Hepatocyte (in vitro differentiated cells): ENCODE measurements at regions not wholly inside any gene's neighbourhood (a gene's known extent, or its start where the extent isn't known, plus 50 kb on each side); places are given as distances from the start of the nearest gene placed in this dataset.
A peak's percentile ranks its signal among the peaks of the same experiment; 100 is the strongest.

Source experiments
- DNase-seq: peaks from one replicate; pipeline ENCODE4 v3.0.0-alpha.2; 2016; ENCODE audit warnings: low spot score
- H2AFZ ChIP-seq: fragments of 200-600 bp; sonication (generic); 2 replicates; pipeline ENCODE4 v1.6.0; 2016; ENCODE audit warnings: antibody characterized with exemption, mild to moderate bottlenecking
- H3K27ac ChIP-seq: fragments of 200-600 bp; sonication (generic); 2 replicates; pipeline ENCODE4 v1.5.1; 2016; ENCODE audit warnings: mild to moderate bottlenecking
- H3K27me3 ChIP-seq: fragments of 200-600 bp; sonication (generic); 2 replicates; pipeline ENCODE4 v1.6.1; 2016
- H3K36me3 ChIP-seq: fragments of 200-600 bp; sonication (generic); replicated peaks from 2 replicates; pipeline ENCODE4 v1.5.1; 2016; ENCODE audit warnings: low read depth; ENCODE audit not compliant: insufficient read depth
- H3K4me1 ChIP-seq: fragments of 200-600 bp; sonication (generic); 2 replicates; pipeline ENCODE4 v1.5.1; 2016; ENCODE audit warnings: mild to moderate bottlenecking, moderate library complexity; ENCODE audit not compliant: insufficient read depth
- H3K4me2 ChIP-seq: fragments of 200-600 bp; sonication (generic); 2 replicates; pipeline ENCODE4 v1.6.0; 2016
- H3K4me3 ChIP-seq: fragments of 200-600 bp; sonication (generic); 2 replicates; pipeline ENCODE4 v1.5.1; 2016; ENCODE audit warnings: mild to moderate bottlenecking
- H3K79me2 ChIP-seq: fragments of 200-600 bp; sonication (generic); 2 replicates; pipeline ENCODE4 v1.6.0; 2017; ENCODE audit warnings: mild to moderate bottlenecking
- H3K9me2 ChIP-seq: fragments of 200-600 bp; sonication (generic); replicated peaks from 2 replicates; pipeline ENCODE4 v1.6.0; 2017; ENCODE audit warnings: mild to moderate bottlenecking; ENCODE audit not compliant: insufficient read depth
- H3K9me3 ChIP-seq: fragments of 200-600 bp; sonication (generic); 2 replicates; pipeline ENCODE4 v1.5.1; 2016; ENCODE audit warnings: low read depth, mild to moderate bottlenecking
- H4K20me1 ChIP-seq: fragments of 200-600 bp; sonication (generic); 2 replicates; pipeline ENCODE4 v1.6.0; 2016; ENCODE audit warnings: mild to moderate bottlenecking; ENCODE audit not compliant: insufficient read depth, poor library complexity, severe bottlenecking
- EZH2 ChIP-seq: fragments of 200-600 bp; sonication (generic); IDR thresholded peaks from 2 replicates; pipeline ENCODE4 v1.6.1; 2016; ENCODE audit warnings: antibody characterized with exemption, mild to moderate bottlenecking, borderline replicate concordance
- EZH2phosphoT487 ChIP-seq: fragments of 200-600 bp; sonication (generic); IDR thresholded peaks from one replicate; pipeline ENCODE4 v1.6.1; 2018; ENCODE audit warnings: antibody characterized with exemption, mild to moderate bottlenecking, low read depth, moderate library complexity; ENCODE audit not compliant: unreplicated experiment, severe bottlenecking
- WGBS: methylation state at CpG from one replicate; pipeline ENCODE4 v1.1.6; 2016; ENCODE audit warnings: low lambda C conversion rate; ENCODE audit errors: missing lambda C conversion rate; 5-methylcytosine and 5-hydroxymethylcytosine counted together
- TF ChIP-seq, protein P1 (sequence below): fragments of 200-600 bp; sonication (generic); IDR thresholded peaks from 2 replicates; pipeline ENCODE4 v1.5.1; 2016; ENCODE audit warnings: antibody characterized with exemption, mild to moderate bottlenecking; ENCODE audit not compliant: poor library complexity

- no peaks in the 10 kb centered on the region for H4K20me1 ChIP-seq
- TF ChIP-seq, protein P1, sequence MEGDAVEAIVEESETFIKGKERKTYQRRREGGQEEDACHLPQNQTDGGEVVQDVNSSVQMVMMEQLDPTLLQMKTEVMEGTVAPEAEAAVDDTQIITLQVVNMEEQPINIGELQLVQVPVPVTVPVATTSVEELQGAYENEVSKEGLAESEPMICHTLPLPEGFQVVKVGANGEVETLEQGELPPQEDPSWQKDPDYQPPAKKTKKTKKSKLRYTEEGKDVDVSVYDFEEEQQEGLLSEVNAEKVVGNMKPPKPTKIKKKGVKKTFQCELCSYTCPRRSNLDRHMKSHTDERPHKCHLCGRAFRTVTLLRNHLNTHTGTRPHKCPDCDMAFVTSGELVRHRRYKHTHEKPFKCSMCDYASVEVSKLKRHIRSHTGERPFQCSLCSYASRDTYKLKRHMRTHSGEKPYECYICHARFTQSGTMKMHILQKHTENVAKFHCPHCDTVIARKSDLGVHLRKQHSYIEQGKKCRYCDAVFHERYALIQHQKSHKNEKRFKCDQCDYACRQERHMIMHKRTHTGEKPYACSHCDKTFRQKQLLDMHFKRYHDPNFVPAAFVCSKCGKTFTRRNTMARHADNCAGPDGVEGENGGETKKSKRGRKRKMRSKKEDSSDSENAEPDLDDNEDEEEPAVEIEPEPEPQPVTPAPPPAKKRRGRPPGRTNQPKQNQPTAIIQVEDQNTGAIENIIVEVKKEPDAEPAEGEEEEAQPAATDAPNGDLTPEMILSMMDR: no peak
- no peak for TF ChIP-seq EZH2phosphoT487
- no peak for TF ChIP-seq EZH2
- no peaks in the 10 kb centered on the region for H3K4me1 ChIP-seq
- no peak overlapping the region for H3K4me3 ChIP-seq
- H3K9me3 ChIP-seq: peaks cover 6% of the 10 kb centered on the region
- H3K36me3 ChIP-seq: no peaks in the 10 kb centered on the region
- no peak for DNase-seq
- H3K79me2 ChIP-seq: no peaks in the 10 kb centered on the region
- no peak overlapping the region for H3K27ac ChIP-seq
- no peaks in the 10 kb centered on the region for H3K9me2 ChIP-seq
- H2AFZ ChIP-seq: no peak overlapping the region
- H3K4me2 ChIP-seq: peak overlapping the region; percentile 1
- 83% methylated on average over 3 of the region's 3 CpGs for WGBS
- H3K27me3 ChIP-seq: no peaks in the 10 kb centered on the region
Observed at GRCh38 chr9:588981-589380, 252.5 kb upstream of the DMRT1 start.

DNA sequence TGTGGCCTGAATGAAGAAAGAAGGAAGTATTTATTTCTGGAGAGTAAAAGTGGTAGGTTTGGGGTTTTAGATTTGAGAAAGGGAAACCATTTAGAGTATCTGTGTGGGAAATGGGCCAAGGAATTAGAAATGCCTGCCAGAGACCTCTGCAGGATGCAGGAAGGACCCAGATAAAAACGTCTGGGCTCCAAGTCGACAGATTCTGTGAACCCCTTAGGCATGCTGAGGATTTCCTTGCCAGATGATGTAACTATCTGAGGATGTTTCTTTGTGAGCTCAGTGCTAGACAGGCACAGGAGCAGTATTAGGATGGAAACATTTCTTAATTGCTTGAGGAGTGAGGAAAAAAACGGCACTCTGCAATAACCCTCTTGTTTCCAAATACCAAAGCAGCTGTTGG is 251.8 kb upstream of the DMRT1 start:
- Histone ChIP-seq H3K9me3 (peaks cover 6% of the 10 kb centered on the region), H3K79me2 (no peaks in the 10 kb centered on the region), H3K9me2 (no peaks in the 10 kb centered on the region), H3K27me3 (no peaks in the 10 kb centered on the region), H3K27ac (no peak overlapping the region), H2AFZ (no peak overlapping the region), H4K20me1 (no peaks in the 10 kb centered on the region), H3K4me3 (no peak overlapping the region), H3K4me1 (no peaks in the 10 kb centered on the region), H3K36me3 (no peaks in the 10 kb centered on the region), H3K4me2 (peak overlapping the region; percentile 1)
- no peak for TF ChIP-seq EZH2
- TF ChIP-seq, protein P1: no peak
- no peak for TF ChIP-seq EZH2phosphoT487
- peak; percentile 19 for DNase-seq
- 40% methylated on average over 3 of the region's 3 CpGs for WGBS

GRCh38 chr9:591292-591691 is 250.2 kb upstream of the DMRT1 start:
- no peak for DNase-seq
- no peak overlapping the region for H3K4me2 ChIP-seq
- H3K4me1 ChIP-seq: no peaks in the 10 kb centered on the region
- H3K79me2 ChIP-seq: no peaks in the 10 kb centered on the region
- no peaks in the 10 kb centered on the region for H3K36me3 ChIP-seq
- no peaks in the 10 kb centered on the region for H3K27me3 ChIP-seq
- H3K9me3 ChIP-seq: peaks cover 6% of the 10 kb centered on the region
- no peak overlapping the region for H2AFZ ChIP-seq
- no peak overlapping the region for H3K4me3 ChIP-seq
- no peaks in the 10 kb centered on the region for H3K9me2 ChIP-seq
- 82% methylated on average over 4 of the region's 4 CpGs for WGBS
- TF ChIP-seq, protein P1: no peak
- TF ChIP-seq EZH2phosphoT487 (no peak), EZH2 (no peak)
- no peak overlapping the region for H3K27ac ChIP-seq
- no peaks in the 10 kb centered on the region for H4K20me1 ChIP-seq

DNA sequence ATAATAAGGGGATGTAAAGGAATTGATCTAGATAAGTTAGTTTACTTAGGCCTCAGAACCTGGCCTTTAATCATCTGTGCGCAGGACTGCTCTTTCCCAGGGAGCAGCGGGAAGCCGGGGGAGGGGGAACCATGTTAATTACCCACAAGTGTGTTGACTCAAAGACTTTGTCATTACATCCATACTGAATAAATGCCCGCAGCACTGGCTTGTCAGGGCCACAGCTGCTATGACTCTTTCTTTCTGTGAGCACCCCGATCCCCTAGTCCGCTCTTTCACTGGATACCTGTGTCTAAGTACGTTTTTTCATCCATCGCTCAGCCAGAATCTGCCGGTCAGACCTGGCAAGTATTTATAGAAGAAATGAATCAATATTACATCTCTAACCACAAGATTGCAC is 249.3 kb upstream of the DMRT1 start:
- Histone ChIP-seq H3K79me2 (no peaks in the 10 kb centered on the region), H3K27me3 (no peaks in the 10 kb centered on the region), H4K20me1 (no peaks in the 10 kb centered on the region), H3K9me2 (no peaks in the 10 kb centered on the region), H3K27ac (no peak overlapping the region), H2AFZ (no peak overlapping the region), H3K36me3 (no peaks in the 10 kb centered on the region), H3K4me2 (no peak overlapping the region), H3K9me3 (peaks cover 6% of the 10 kb centered on the region), H3K4me3 (no peak overlapping the region), H3K4me1 (no peaks in the 10 kb centered on the region)
- peak; percentile 23 for DNase-seq
- 72% methylated on average over 9 of the region's 9 CpGs for WGBS
- TF ChIP-seq, protein P1: no peak
- no peak for TF ChIP-seq EZH2phosphoT487
- no peak for TF ChIP-seq EZH2
